Choroid plexus epithelial cell (primary cell): ENCODE measurements at regions not wholly inside any gene's neighbourhood (a gene's known extent, or its start where the extent isn't known, plus 50 kb on each side); places are given as distances from the start of the nearest gene placed in this dataset.

ENCODE experiments used
- DNase-seq: peaks from one replicate; pipeline ENCODE4 v3.0.0-alpha.2; 2010; ENCODE audit warnings: low read depth
- H3K4me3 ChIP-seq: 2 replicates; pipeline ENCODE4 v1.5.1; 2011; ENCODE audit warnings: low read depth, mild to moderate bottlenecking, control low read depth, low read length, moderate library complexity
- TF ChIP-seq, protein P1 (sequence below): conservative IDR thresholded peaks from 2 replicates; pipeline ENCODE4 v1.5.1; 2011; ENCODE audit warnings: low read depth, mild to moderate bottlenecking, control low read depth, inconsistent platforms, low read length, moderate library complexity

DNA sequence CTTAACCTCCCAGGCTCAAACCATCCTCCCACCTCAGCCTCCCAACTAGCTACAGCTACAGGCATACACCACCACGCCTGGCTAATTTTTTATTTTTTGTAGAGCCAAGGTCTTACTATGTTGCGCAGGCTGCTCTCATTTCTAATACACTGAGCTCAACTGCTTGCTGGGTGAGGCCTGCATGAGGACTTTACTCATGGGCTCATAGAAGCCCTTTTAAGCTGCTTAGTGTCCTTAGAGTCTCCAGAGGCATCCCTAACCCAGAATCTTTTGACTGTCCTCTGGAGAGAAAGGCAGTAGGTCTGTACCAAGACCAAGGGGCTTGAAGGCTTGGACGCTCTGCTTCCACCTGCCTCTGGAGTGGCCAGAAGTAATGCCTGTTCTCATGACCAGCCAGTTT, 141.6 kb downstream of the TM9SF2 start:
- TF ChIP-seq, protein P1, sequence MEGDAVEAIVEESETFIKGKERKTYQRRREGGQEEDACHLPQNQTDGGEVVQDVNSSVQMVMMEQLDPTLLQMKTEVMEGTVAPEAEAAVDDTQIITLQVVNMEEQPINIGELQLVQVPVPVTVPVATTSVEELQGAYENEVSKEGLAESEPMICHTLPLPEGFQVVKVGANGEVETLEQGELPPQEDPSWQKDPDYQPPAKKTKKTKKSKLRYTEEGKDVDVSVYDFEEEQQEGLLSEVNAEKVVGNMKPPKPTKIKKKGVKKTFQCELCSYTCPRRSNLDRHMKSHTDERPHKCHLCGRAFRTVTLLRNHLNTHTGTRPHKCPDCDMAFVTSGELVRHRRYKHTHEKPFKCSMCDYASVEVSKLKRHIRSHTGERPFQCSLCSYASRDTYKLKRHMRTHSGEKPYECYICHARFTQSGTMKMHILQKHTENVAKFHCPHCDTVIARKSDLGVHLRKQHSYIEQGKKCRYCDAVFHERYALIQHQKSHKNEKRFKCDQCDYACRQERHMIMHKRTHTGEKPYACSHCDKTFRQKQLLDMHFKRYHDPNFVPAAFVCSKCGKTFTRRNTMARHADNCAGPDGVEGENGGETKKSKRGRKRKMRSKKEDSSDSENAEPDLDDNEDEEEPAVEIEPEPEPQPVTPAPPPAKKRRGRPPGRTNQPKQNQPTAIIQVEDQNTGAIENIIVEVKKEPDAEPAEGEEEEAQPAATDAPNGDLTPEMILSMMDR = no peak
- no peak overlapping the region for H3K4me3 ChIP-seq
- no peak for DNase-seq

- TF ChIP-seq, protein P1 = no peak
- H3K4me3 ChIP-seq = no peak overlapping the region
- DNase-seq = no peak
Measured at GRCh38 chr13:99642006-99642405, 140.7 kb downstream of the TM9SF2 start.

DNA sequence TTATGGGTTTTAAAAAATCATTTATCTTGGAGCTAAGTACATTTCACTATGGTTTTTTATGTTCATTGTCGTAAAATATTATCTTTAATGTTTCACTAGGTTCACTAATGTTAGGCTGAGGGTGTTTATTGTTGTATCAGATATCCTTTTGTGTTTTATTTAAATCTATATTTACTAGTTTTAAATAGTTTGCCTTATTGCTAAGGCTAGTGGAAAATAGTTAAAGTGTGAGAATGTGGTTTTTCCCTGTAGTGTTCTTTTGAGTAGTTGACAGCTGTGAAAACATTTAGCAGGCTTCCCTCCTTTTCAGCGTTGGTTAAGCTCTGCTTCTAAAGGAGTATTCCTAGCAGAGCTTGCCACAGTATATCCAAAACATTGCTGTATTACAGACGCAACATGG, 139.0 kb downstream of the TM9SF2 start:
- no peak overlapping the region for H3K4me3 ChIP-seq
- DNase-seq = no peak
- TF ChIP-seq, protein P1 = no peak

GRCh38 chr13:99639126-99639525, 137.9 kb downstream of the TM9SF2 start:
- TF ChIP-seq, protein P1 = no peak
- DNase-seq = no peak
- no peak overlapping the region for H3K4me3 ChIP-seq

DNA sequence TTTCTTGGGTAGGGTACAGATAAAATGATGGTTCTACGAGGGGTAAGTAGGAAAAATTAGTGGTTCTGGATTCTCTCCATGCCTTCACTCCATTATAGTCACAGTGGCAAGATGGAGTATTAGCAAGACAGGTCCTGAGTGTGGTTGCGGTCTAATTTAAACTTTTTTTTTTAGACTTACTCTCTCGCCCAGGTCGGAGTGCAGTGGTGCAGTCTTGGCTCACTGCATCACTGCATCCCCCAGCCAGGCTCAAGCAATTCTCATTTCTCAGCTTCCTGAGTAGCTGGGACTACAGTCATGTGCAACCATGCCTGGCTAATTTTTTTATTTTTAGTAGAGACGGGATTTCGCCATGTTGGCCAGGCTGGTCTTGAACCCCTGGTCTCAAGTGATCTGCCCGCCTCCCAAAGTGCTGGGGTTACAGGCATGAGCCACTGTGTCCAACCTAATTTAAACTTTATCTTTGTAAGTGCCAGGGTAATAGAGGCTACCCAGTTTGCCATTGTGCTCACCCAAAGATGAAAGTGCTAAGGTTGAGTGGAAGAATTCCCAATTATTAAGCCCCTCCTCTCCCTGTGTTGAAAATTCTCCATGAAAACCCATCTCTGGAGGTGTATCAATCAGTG, 135.6 kb downstream of the TM9SF2 start:
- TF ChIP-seq, protein P1 = no peak
- H3K4me3 ChIP-seq = no peak overlapping the region
- DNase-seq = no peak

DNA sequence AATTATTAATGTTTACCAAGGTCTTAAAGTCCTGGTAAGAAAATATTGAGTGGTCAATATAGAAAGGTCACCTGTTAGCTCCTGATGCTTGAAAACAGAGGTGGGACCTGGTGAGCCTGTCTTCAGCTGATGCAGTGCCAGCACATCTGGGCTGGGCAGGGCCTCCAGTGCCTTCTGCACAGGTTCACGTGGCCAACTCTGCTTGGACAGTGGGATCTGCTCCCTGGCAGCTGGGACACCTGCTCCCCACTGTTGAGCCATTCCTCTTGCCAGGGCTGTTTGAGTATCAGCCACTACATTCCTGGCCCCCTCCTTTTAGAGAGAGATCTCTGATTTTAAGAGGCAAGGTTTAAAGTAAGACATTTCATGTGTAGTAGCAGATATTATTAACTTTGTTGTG, 135.0 kb downstream of the TM9SF2 start:
- DNase-seq = no peak
- TF ChIP-seq, protein P1 = no peak
- no peak overlapping the region for H3K4me3 ChIP-seq

DNA sequence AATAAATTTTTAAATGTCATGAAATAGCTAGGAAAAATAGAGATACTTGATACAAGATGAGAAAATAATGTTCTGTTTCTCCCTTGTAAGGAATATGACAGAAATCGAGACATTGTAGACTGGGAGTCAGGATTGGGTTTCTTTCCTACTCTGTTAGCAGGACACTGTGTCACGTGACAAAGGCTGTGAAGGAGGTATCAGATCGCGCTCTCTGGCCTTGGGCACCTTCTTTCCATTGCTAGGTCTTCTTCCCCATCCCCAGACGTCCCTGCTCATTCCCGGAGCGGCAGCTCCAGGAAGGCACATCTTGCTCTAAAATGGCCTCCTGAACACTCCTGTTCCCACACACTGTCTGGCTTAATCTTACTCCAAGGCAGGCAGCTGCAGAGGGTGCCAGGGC, 133.4 kb downstream of the TM9SF2 start:
- TF ChIP-seq, protein P1 = no peak
- no peak for DNase-seq

More for the DNA sequence above, 133.4 kb downstream of the TM9SF2 start:
- H3K4me3 ChIP-seq = no peak overlapping the region
